Endothelial cell of umbilical vein (primary cell): ENCODE measurements at regions not wholly inside any gene's neighbourhood (a gene's known extent, or its start where the extent isn't known, plus 50 kb on each side); places are given as distances from the start of the nearest gene placed in this dataset.

ENCODE experiments used
- BruUV-seq: library from RNA; stranded (reverse); fragments of 400-500 nt; replicated peaks from 2 replicates; lab custom pipeline; 2021; lab: Mats Ljungman, UMichigan
- CTCF ChIA-PET: fragments of 300-600, 350-600 bp; sonication (Branson Sonifier 250); formaldehyde crosslinking; loops from one replicate; lab custom pipeline; 2021; ENCODE audit warnings: antibody characterized with exemption, inconsistent platforms; lab: Charles Lee
- POLR2A ChIA-PET: fragments of 300-600, 350-600 bp; sonication (Branson Sonifier 250); formaldehyde crosslinking; loops from one replicate; lab custom pipeline; 2021; ENCODE audit warnings: antibody characterized with exemption, inconsistent platforms; lab: Charles Lee
- DNase-seq: peaks from one replicate; pipeline ENCODE4 v3.0.0-alpha.2; 2011; ENCODE audit warnings: low read depth, low spot score
- FAIRE-seq: peaks from 2 replicates; lab custom pipeline; 2011; peaks lifted over from hg19 to GRCh38; lab: Jason Lieb, UNC
- H2AFZ ChIP-seq: 2 replicates; pipeline ENCODE4 v1.6.0; 2012; ENCODE audit warnings: low read depth, low read length, control low read depth, inconsistent platforms
- H3K27ac ChIP-seq: 2 replicates; pipeline ENCODE4 v1.5.1; 2011; ENCODE audit warnings: low read depth, mild to moderate bottlenecking, control low read depth, low read length, moderate library complexity; ENCODE audit not compliant: insufficient read depth
- H3K27me3 ChIP-seq, 2 experiments: 2 replicates each; pipeline versions ENCODE4 v1.6.0 to v1.6.1; 2011; ENCODE audit warnings: low read length in 2 of 2, mixed read lengths in 1 of 2; ENCODE audit not compliant: control insufficient read depth in 2 of 2, insufficient read depth in 2 of 2
- H3K36me3 ChIP-seq, 2 experiments: 2 replicates in 1 of 2; 3 replicates in 1 of 2; pipeline ENCODE4 v1.5.1; 2011; ENCODE audit warnings: low read length in 2 of 2, mild to moderate bottlenecking in 1 of 2, moderate library complexity in 1 of 2; ENCODE audit not compliant: control insufficient read depth in 2 of 2, insufficient read depth in 2 of 2; ENCODE audit errors: extremely low read depth in 1 of 2
- H3K4me1 ChIP-seq: 3 replicates; pipeline ENCODE4 v1.5.1; 2011; ENCODE audit warnings: mild to moderate bottlenecking, low read length; ENCODE audit not compliant: control insufficient read depth, insufficient read depth; ENCODE audit errors: extremely low read depth
- H3K4me2 ChIP-seq: 2 replicates; pipeline ENCODE4 v1.6.1; 2011; ENCODE audit warnings: low read length, control low read depth, mixed read lengths; ENCODE audit not compliant: insufficient read depth
- H3K4me3 ChIP-seq, 3 experiments: fragments of 200-600 bp in 1 of 3; sonication (generic), shearing (Covaris generic) in 1 of 3; replicated peaks in 1 of 3; 2 replicates each; pipeline ENCODE4 v1.5.1; 2011 to 2016; ENCODE audit warnings: control low read depth in 3 of 3, low read length in 3 of 3, mild to moderate bottlenecking in 2 of 3, inconsistent platforms in 1 of 3, low read depth in 1 of 3, moderate library complexity in 1 of 3; ENCODE audit not compliant: insufficient read depth in 1 of 3
- H3K79me2 ChIP-seq: 2 replicates; pipeline ENCODE4 v1.6.0; 2012; ENCODE audit warnings: low read length, inconsistent platforms; ENCODE audit not compliant: control insufficient read depth, insufficient read depth
- H3K9ac ChIP-seq: replicated peaks from 2 replicates; pipeline ENCODE3; 2011; ENCODE audit warnings: low read length, control low read depth; ENCODE audit not compliant: insufficient read depth; ENCODE audit errors: extremely low read depth
- H3K9me1 ChIP-seq: replicated peaks from 3 replicates; pipeline ENCODE4 v1.6.0; 2011; ENCODE audit warnings: mild to moderate bottlenecking, low read length; ENCODE audit not compliant: control insufficient read depth, insufficient read depth; ENCODE audit errors: extremely low read depth
- H3K9me3 ChIP-seq: replicated peaks from 2 replicates; pipeline ENCODE4 v1.5.1; 2012; ENCODE audit warnings: low read length, inconsistent platforms; ENCODE audit not compliant: control insufficient read depth, insufficient read depth
- H4K20me1 ChIP-seq: replicated peaks from 2 replicates; pipeline ENCODE3; 2011; ENCODE audit warnings: mild to moderate bottlenecking, low read length; ENCODE audit not compliant: control insufficient read depth, insufficient read depth; ENCODE audit errors: extremely low read depth
- CTCF ChIP-seq, 2 donors: IDR thresholded peaks; 1 replicate in 1 of 2; 2 replicates in 1 of 2; pipeline ENCODE4 v1.5.1; 2011; ENCODE audit warnings: low read length in 2 of 2, mild to moderate bottlenecking in 2 of 2, moderate library complexity in 2 of 2, control low read depth in 1 of 2, inconsistent platforms in 1 of 2, low read depth in 1 of 2; ENCODE audit not compliant: insufficient read depth in 1 of 2; ENCODE audit errors: extremely low read depth in 1 of 2
- EZH2 ChIP-seq: IDR thresholded peaks from 2 replicates; pipeline ENCODE4 v1.6.1; 2012; ENCODE audit warnings: borderline replicate concordance, low read depth, mild to moderate bottlenecking, moderate library complexity, low read length, inconsistent platforms; ENCODE audit not compliant: severe bottlenecking
- FOS ChIP-seq: IDR thresholded peaks from 2 replicates; pipeline ENCODE4 v1.6.1; 2011; ENCODE audit warnings: mild to moderate bottlenecking, low read length, moderate library complexity, borderline replicate concordance; ENCODE audit not compliant: insufficient read depth
- GATA2 ChIP-seq: IDR thresholded peaks from 2 replicates; pipeline ENCODE4 v1.7.0; 2011; ENCODE audit warnings: low read depth, mild to moderate bottlenecking, moderate library complexity, mixed read lengths, low read length; ENCODE audit not compliant: insufficient read length, insufficient read depth
- JUN ChIP-seq: IDR thresholded peaks from 2 replicates; pipeline ENCODE4 v1.6.1; 2011; ENCODE audit warnings: borderline replicate concordance, low read depth; ENCODE audit not compliant: insufficient read length, insufficient read depth
- MAX ChIP-seq: IDR thresholded peaks from 2 replicates; pipeline ENCODE4 v1.6.1; 2011; ENCODE audit not compliant: insufficient read depth, insufficient read length
- POLR2A ChIP-seq: IDR thresholded peaks from 2 replicates; pipeline ENCODE4 v1.6.1; 2012; ENCODE audit warnings: low read depth, mild to moderate bottlenecking, control low read depth, low read length
- POLR2AphosphoS5 ChIP-seq: IDR thresholded peaks from 2 replicates; pipeline ENCODE4 v1.6.1; 2012; ENCODE audit warnings: low read depth, mild to moderate bottlenecking, control low read depth, low read length, moderate library complexity; ENCODE audit not compliant: insufficient read depth
- dilution Hi-C: fragments of 300-500 bp; cut with MboI; formaldehyde crosslinking; loops from one replicate; pipeline ENCODE4 v1.15.0; 2019; ENCODE audit warnings: low sequenced_read_pairs; ENCODE audit not compliant: extremely low pct_ligation_motif_present
- intact Hi-C: fragments of 100-400 bp; cut with micrococcal nuclease; formaldehyde crosslinking; loops from one replicate; pipeline ENCODE4 v1.10.0; 2022

GRCh38 chr11:134533511-134533910, 121.5 kb upstream of the B3GAT1 start:
- H4K20me1 ChIP-seq: no peaks in the 10 kb centered on the region
- FAIRE-seq: no peak
- H3K9me3 ChIP-seq: no peaks in the 10 kb centered on the region
- H3K27ac ChIP-seq: no peak overlapping the region
- H3K9ac ChIP-seq: no peak overlapping the region
- H3K4me3 ChIP-seq: no peak overlapping the region
- ChIA-PET CTCF (no interaction called here), POLR2A (no interaction called here)
- DNase-seq: no peak
- H3K79me2 ChIP-seq: no peaks in the 10 kb centered on the region
- TF ChIP-seq EZH2: no peak
- TF ChIP-seq POLR2AphosphoS5: no peak
- no peak for TF ChIP-seq JUN
- TF ChIP-seq FOS: no peak
- no peak for TF ChIP-seq MAX
- TF ChIP-seq POLR2A: no peak
- TF ChIP-seq CTCF (IDR thresholded peaks at IDR 0.05; ENCODE audit: extremely low read depth in 1 of 2, insufficient read depth in 1 of 2, low read depth in 1 of 2, low read length in 2 of 2): no peak
- TF ChIP-seq GATA2: no peak
- no peak overlapping the region for H3K4me2 ChIP-seq
- H3K27me3 ChIP-seq: no peaks in the 10 kb centered on the region
- H2AFZ ChIP-seq: no peak overlapping the region
- H3K36me3 ChIP-seq: no peaks in the 10 kb centered on the region
- no peaks in the 10 kb centered on the region for H3K9me1 ChIP-seq
- no TSS peak for BruUV-seq
- no peaks in the 10 kb centered on the region for H3K4me1 ChIP-seq
- dilution Hi-C loops: no loop called here
- intact Hi-C loops: no loop called here
